ENCODE measurements at regions not wholly inside any gene's neighbourhood (a gene's known extent, or its start where the extent isn't known, plus 50 kb on each side); places are given as distances from the start of the nearest gene placed in this dataset.

- intact Hi-C loops (cut with micrococcal nuclease; ENCODE audit: unreplicated experiment): no loop called here
- TF ChIP-seq CTCF (conservative IDR thresholded peaks at IDR 0.05; ENCODE audit: low read depth, low read length): no peak
- no peak for TF ChIP-seq EZH2 (IDR thresholded peaks at IDR 0.05; ENCODE audit: borderline replicate concordance, low read depth, low read length, poor library complexity, severe bottlenecking)
- POLR2A ChIA-PET (ENCODE audit: low non-redundant PET): no interaction called here
- Histone ChIP-seq H3K9me3 (ENCODE audit: low read depth, low read length, poor library complexity, severe bottlenecking) (no peaks in the 10 kb centered on the region), H3K4me3 (ENCODE audit: low read depth, low read length, poor library complexity, severe bottlenecking) (no peak overlapping the region), H3K36me3 (ENCODE audit: insufficient read depth, low read length, poor library complexity, severe bottlenecking) (no peaks in the 10 kb centered on the region), H3K27ac (ENCODE audit: low read depth, low read length, poor library complexity, severe bottlenecking) (no peak overlapping the region), H3K27me3 (replicated peaks; ENCODE audit: insufficient read depth, low read depth, low read length, poor library complexity) (no peaks in the 10 kb centered on the region), H3K4me1 (ENCODE audit: insufficient read depth, low read length, poor library complexity, severe bottlenecking) (no peaks in the 10 kb centered on the region)
- CTCF ChIA-PET: no interaction called here
- no TSS peak for BruUV-seq (replicated peaks)
- DNase-seq (ENCODE audit: low spot score): no peak
These were observed 59.0 kb upstream of the ADGRA3 start for GRCh38 chr4:22574880-22575279.

GRCh38 chr4:22587253-22587652 is 71.4 kb upstream of the ADGRA3 start:
- TF ChIP-seq EZH2 (IDR thresholded peaks at IDR 0.05; ENCODE audit: borderline replicate concordance, low read depth, low read length, poor library complexity, severe bottlenecking) (no peak), CTCF (conservative IDR thresholded peaks at IDR 0.05; ENCODE audit: low read depth, low read length) (no peak)
- no TSS peak for BruUV-seq (replicated peaks)
- intact Hi-C loops (cut with micrococcal nuclease; ENCODE audit: unreplicated experiment): no loop called here
- no peak for DNase-seq (ENCODE audit: low spot score)
- ChIA-PET POLR2A (ENCODE audit: low non-redundant PET) (no interaction called here), CTCF (no interaction called here)
- Histone ChIP-seq H3K4me3 (ENCODE audit: low read depth, low read length, poor library complexity, severe bottlenecking) (no peak overlapping the region), H3K27me3 (replicated peaks; ENCODE audit: insufficient read depth, low read depth, low read length, poor library complexity) (no peaks in the 10 kb centered on the region), H3K36me3 (ENCODE audit: insufficient read depth, low read length, poor library complexity, severe bottlenecking) (no peaks in the 10 kb centered on the region), H3K27ac (ENCODE audit: low read depth, low read length, poor library complexity, severe bottlenecking) (no peak overlapping the region), H3K9me3 (ENCODE audit: low read depth, low read length, poor library complexity, severe bottlenecking) (no peaks in the 10 kb centered on the region), H3K4me1 (ENCODE audit: insufficient read depth, low read length, poor library complexity, severe bottlenecking) (no peaks in the 10 kb centered on the region)

GRCh38 chr4:22593933-22594332 is 78.1 kb upstream of the ADGRA3 start:
- BruUV-seq (replicated peaks): no TSS peak
- H3K27me3 ChIP-seq (replicated peaks; ENCODE audit: insufficient read depth, low read depth, low read length, poor library complexity): peaks cover 3% of the 10 kb centered on the region
- no peak overlapping the region for H3K27ac ChIP-seq (ENCODE audit: low read depth, low read length, poor library complexity, severe bottlenecking)
- DNase-seq (ENCODE audit: low spot score): no peak
- no peaks in the 10 kb centered on the region for H3K4me1 ChIP-seq (ENCODE audit: insufficient read depth, low read length, poor library complexity, severe bottlenecking)
- ChIA-PET POLR2A (ENCODE audit: low non-redundant PET) (no interaction called here), CTCF (no interaction called here)
- TF ChIP-seq EZH2 (IDR thresholded peaks at IDR 0.05; ENCODE audit: borderline replicate concordance, low read depth, low read length, poor library complexity, severe bottlenecking) (no peak), CTCF (conservative IDR thresholded peaks at IDR 0.05; ENCODE audit: low read depth, low read length) (no peak)
- no peaks in the 10 kb centered on the region for H3K36me3 ChIP-seq (ENCODE audit: insufficient read depth, low read length, poor library complexity, severe bottlenecking)
- H3K9me3 ChIP-seq (ENCODE audit: low read depth, low read length, poor library complexity, severe bottlenecking): no peaks in the 10 kb centered on the region
- H3K4me3 ChIP-seq (ENCODE audit: low read depth, low read length, poor library complexity, severe bottlenecking): no peak overlapping the region
- intact Hi-C loops (cut with micrococcal nuclease; ENCODE audit: unreplicated experiment): no loop called here
